GM18873 (cell line): ENCODE measurements at regions not wholly inside any gene's neighbourhood (a gene's known extent, or its start where the extent isn't known, plus 50 kb on each side); places are given as distances from the start of the nearest gene placed in this dataset.
"Not testable (repeated sequence)": the region's sequence is repeated elsewhere in the genome, so short reads cannot be mapped to it uniquely, and the experiment has no call there.

ENCODE experiments used
- ATAC-seq: cut with Tn5 transposase; IDR thresholded peaks from one replicate; pipeline ENCODE4 v1.9.1; 2021; ENCODE audit warnings: mild to moderate bottlenecking, moderate library complexity, moderate number of reproducible peaks; ENCODE audit not compliant: unreplicated experiment, low FRiP score

- ATAC-seq: no peak
Measured at GRCh38 chr20:22529150-22530019, 55.0 kb downstream of the FOXA2 start.

- ATAC-seq: no peak
Measured at GRCh38 chr20:22526512-22527012, 57.8 kb downstream of the FOXA2 start.

- no peak for ATAC-seq
Measured at GRCh38 chr20:22525821-22526220, 58.6 kb downstream of the FOXA2 start.

GRCh38 chr20:22525069-22525820, 59.1 kb downstream of the FOXA2 start:
- ATAC-seq: no peak

DNA sequence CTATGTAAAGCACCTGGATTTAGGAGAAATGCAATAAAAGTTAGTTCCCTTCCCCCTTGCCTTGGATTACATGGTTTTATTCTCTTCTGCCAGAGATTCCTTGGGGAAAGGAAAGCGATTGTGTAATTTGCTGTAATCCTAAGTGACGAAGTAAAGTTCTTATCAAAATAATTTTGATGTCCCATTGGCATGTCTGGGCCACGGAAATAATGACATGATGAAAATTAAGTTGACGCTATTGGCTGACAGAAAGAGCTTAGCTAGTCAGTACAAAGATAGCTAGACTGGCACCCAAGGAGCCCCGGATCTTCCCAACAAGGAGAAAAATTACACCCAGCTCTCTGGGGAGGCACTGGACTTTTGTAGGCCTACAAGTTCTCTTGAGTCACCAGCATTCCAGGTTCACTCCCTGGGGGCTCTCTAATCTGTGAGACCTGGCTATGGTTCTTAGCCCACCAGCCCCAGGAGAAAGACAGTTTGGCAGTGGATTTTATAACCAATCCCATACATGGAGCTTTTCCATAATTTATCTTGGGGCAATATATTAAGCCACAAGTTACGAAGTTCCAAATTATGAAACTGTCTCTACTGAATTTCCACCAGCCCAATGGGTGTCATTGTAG, 59.9 kb downstream of the FOXA2 start:
- no peak for ATAC-seq

GRCh38 chr20:22523499-22524392, 60.6 kb downstream of the FOXA2 start:
- no peak for ATAC-seq

- ATAC-seq: no peak
Measured at GRCh38 chr20:22523128-22523498, 61.3 kb downstream of the FOXA2 start.

DNA sequence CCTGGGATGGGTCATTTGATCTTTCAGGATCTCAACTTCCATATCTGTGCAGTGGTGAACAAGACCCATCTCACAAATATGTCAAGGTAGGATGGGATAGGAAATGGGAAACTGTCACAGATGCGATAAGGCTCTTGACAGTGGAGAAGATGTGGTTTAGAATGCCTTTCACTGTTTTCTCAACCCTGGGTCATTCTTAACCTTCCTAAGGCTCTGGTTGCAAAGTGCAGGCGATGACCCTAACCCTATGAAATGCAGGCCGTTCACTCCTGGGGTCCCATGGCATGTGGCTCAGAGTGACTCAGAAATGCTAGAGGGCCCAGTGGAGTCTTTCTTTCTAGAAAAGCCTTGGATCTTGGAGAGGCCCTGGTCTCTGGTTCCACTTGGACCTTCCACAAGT, 61.7 kb downstream of the FOXA2 start:
- ATAC-seq: no peak

GRCh38 chr20:22521940-22522339, 62.4 kb downstream of the FOXA2 start:
- ATAC-seq: not testable (repeated sequence)

GRCh38 chr20:22520381-22520780, 64.0 kb downstream of the FOXA2 start:
- ATAC-seq: no peak

- ATAC-seq: no peak
Measured at GRCh38 chr20:22515264-22515663, 69.1 kb downstream of the FOXA2 start.

DNA sequence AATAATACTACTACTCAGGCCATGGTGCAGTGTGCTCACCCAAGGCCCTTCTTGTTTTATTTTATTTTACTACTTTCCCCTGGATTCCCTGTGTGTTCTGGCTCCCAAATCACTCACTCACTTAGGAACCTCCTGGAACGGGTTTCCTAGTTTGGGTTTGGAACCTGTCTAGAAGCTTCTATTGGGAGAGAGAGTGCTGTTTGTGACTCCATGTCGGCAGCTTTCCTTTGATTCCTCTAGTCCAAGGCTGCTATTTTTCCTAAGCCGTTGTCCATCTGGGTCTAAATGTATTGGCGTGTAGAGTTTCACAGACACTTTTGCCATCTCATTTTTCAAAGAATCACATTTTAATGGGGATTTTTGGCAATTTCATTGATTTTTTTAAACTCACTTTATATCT, 70.8 kb downstream of the FOXA2 start:
- no peak for ATAC-seq

DNA sequence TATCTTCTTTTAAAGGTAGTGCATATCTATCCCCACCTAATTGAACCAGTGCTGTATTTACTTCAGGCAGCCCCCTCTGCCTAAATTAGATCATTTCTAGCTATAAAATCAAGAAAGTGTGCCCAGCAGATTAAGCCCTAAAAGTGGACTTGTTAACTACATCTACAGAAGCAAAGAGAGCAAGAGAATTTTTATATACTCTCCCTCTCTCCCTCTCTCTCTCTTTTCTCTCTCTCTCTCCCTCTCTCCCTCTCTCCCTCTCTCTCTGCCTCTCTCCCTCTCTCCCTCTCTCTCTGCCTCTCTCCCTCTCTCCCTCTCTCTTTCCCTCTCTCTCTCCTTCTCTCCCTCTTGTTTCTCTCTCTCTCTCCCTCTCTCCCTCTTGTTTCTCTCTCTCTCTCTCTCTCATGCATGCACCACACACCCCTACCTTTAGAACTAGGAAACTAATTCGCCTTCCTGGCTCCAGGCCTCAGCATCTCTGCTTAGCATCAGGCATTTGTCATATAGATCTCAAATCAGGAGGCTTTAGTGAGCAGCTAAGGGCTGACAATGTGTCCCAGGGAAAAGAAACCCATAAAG, 71.4 kb downstream of the FOXA2 start:
- ATAC-seq: no peak

GRCh38 chr20:22511943-22512910, 72.1 kb downstream of the FOXA2 start:
- ATAC-seq: no peak

DNA sequence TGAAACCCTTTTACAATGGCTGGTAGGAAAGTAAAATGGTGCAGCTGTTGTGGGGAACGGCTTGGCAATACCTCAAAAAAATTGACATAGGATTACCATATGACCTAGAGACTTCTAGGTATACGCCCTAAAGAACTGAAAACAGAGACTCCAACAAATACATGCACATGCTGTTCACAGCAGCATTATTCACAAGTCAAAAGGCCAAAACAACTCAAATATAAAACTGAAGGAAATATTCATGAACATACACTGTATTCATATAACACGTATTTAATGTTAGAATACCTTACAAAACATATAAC, 74.6 kb downstream of the FOXA2 start:
- ATAC-seq: no peak

GRCh38 chr20:22509090-22509842, 75.1 kb downstream of the FOXA2 start:
- ATAC-seq: no peak

- no peak for ATAC-seq
Measured at GRCh38 chr20:22508426-22508825, 75.9 kb downstream of the FOXA2 start.
